SK-N-SH (cell line): ENCODE measurements at regions not wholly inside any gene's neighbourhood (a gene's known extent, or its start where the extent isn't known, plus 50 kb on each side); places are given as distances from the start of the nearest gene placed in this dataset.

Experiments
- CTCF ChIA-PET: fragments of 300-600, 350-600 bp; formaldehyde crosslinking; extraction: SDS; loops from one replicate; lab custom pipeline; 2021; lab: Yijun Ruan, JAX
- POLR2A ChIA-PET: fragments of 350-600 bp; sonication (Branson Sonifier 250); formaldehyde crosslinking; extraction: SDS; loops from one replicate; lab custom pipeline; 2020; ENCODE audit warnings: antibody characterized with exemption, inconsistent platforms; lab: Yijun Ruan, JAX
- DNase-seq: peaks from one replicate; pipeline ENCODE4 v3.0.0; 2012
- H2AFZ ChIP-seq: fragments of 200-600 bp; sonication (generic); 2 replicates; pipeline ENCODE4 v1.8.1; 2016; ENCODE audit warnings: antibody characterized with exemption, mild to moderate bottlenecking, low read depth
- H3F3A ChIP-seq: fragments of 200-600 bp; sonication (generic); replicated peaks from 2 replicates; pipeline ENCODE3; 2016; ENCODE audit warnings: antibody characterized with exemption, mild to moderate bottlenecking; ENCODE audit not compliant: insufficient read depth
- H3K27ac ChIP-seq, 2 experiments: fragments of 200-500 bp in 1 of 2; fragments of 200-600 bp in 1 of 2; sonication (Bioruptor generic) in 1 of 2; sonication (generic), shearing (Covaris generic) in 1 of 2; 2 replicates each; pipeline versions ENCODE4 v1.5.1 to v1.6.1; 2014 to 2016; ENCODE audit warnings: low read depth in 2 of 2, inconsistent platforms in 1 of 2, low read length in 1 of 2, mild to moderate bottlenecking in 1 of 2, mixed read lengths in 1 of 2
- H3K27me3 ChIP-seq: fragments of 200-600 bp; sonication (generic), shearing (Covaris generic); 2 replicates; pipeline ENCODE4 v1.6.1; 2016; ENCODE audit warnings: mixed run types; ENCODE audit not compliant: insufficient read depth
- H3K36me3 ChIP-seq, 2 experiments: fragments of 200-500 bp in 1 of 2; fragments of 200-600 bp in 1 of 2; sonication (Bioruptor generic) in 1 of 2; sonication (generic) in 1 of 2; replicated peaks in 1 of 2; 2 replicates each; pipeline versions ENCODE3 to v1.5.1; 2014 to 2016; ENCODE audit warnings: low read length in 1 of 2, mild to moderate bottlenecking in 1 of 2; ENCODE audit not compliant: insufficient read depth in 2 of 2, control insufficient read depth in 1 of 2
- H3K4me1 ChIP-seq, 2 experiments: fragments of 200-500 bp in 1 of 2; fragments of 200-600 bp in 1 of 2; sonication (Bioruptor generic) in 1 of 2; sonication (generic), shearing (Covaris generic) in 1 of 2; 2 replicates each; pipeline versions ENCODE4 v1.5.1 to v1.6.1; 2014 to 2016; ENCODE audit warnings: low read depth in 1 of 2, low read length in 1 of 2, mixed run types in 1 of 2; ENCODE audit not compliant: insufficient read depth in 2 of 2, control insufficient read depth in 1 of 2
- H3K4me2 ChIP-seq: fragments of 200-600 bp; sonication (generic), shearing (Covaris generic); 2 replicates; pipeline ENCODE4 v1.6.1; 2017; ENCODE audit warnings: mixed run types
- H3K4me3 ChIP-seq, 2 experiments: fragments of 200-500 bp in 1 of 2; fragments of 200-600 bp in 1 of 2; sonication (Bioruptor generic) in 1 of 2; sonication (generic), shearing (Covaris generic) in 1 of 2; 2 replicates each; pipeline versions ENCODE4 v1.5.1 to v1.8.1; 2014 to 2016; ENCODE audit warnings: low read depth in 2 of 2, inconsistent platforms in 1 of 2, low read length in 1 of 2, mild to moderate bottlenecking in 1 of 2, mixed read lengths in 1 of 2, moderate library complexity in 1 of 2
- H3K79me2 ChIP-seq: fragments of 200-600 bp; sonication (generic); 2 replicates; pipeline ENCODE4 v1.8.1; 2017; ENCODE audit warnings: mild to moderate bottlenecking; ENCODE audit not compliant: insufficient read depth
- H3K9ac ChIP-seq: fragments of 200-600 bp; sonication (generic); 2 replicates; pipeline ENCODE4 v1.6.1; 2017; ENCODE audit warnings: mixed run types
- H3K9me2 ChIP-seq: fragments of 200-600 bp; sonication (generic); 2 replicates; pipeline ENCODE4 v1.6.1; 2017; ENCODE audit warnings: mixed run types
- H3K9me3 ChIP-seq: fragments of 200-600 bp; sonication (generic); 2 replicates; pipeline ENCODE4 v1.6.1; 2017; ENCODE audit warnings: mixed run types, mild to moderate bottlenecking, moderate library complexity
- H4K20me1 ChIP-seq: fragments of 200-600 bp; sonication (generic); 2 replicates; pipeline ENCODE4 v1.6.1; 2017; ENCODE audit warnings: mild to moderate bottlenecking, mixed run types; ENCODE audit not compliant: insufficient read depth
- CTCF ChIP-seq: fragments of 200-600 bp; sonication (generic); IDR thresholded peaks from 2 replicates; pipeline ENCODE4 v1.6.1; 2017; ENCODE audit warnings: antibody characterized with exemption, mild to moderate bottlenecking, moderate library complexity
- FOSL2 ChIP-seq: IDR thresholded peaks from 2 replicates; pipeline ENCODE4 v1.4.0; 2012; ENCODE audit warnings: low read depth, mild to moderate bottlenecking, moderate library complexity, borderline replicate concordance
- FOXM1 ChIP-seq: IDR thresholded peaks from 2 replicates; pipeline ENCODE4 v1.4.0; 2012; ENCODE audit warnings: low read depth, mild to moderate bottlenecking
- POLR2AphosphoS5 ChIP-seq: IDR thresholded peaks from 2 replicates; pipeline ENCODE4 v1.6.1; 2012; ENCODE audit warnings: low read depth, low read length
- RAD21 ChIP-seq: IDR thresholded peaks from 2 replicates; pipeline ENCODE4 v1.6.1; 2012; ENCODE audit warnings: mild to moderate bottlenecking, low read length
- RCOR1 ChIP-seq: fragments of 150-350 bp; IDR thresholded peaks from 2 replicates; pipeline ENCODE4 v1.6.1; 2017; ENCODE audit warnings: antibody characterized with exemption, low read length
- SMC3 ChIP-seq: IDR thresholded peaks from 2 replicates; pipeline ENCODE4 v1.6.1; 2012; ENCODE audit warnings: low read depth, low read length, improper control_type of control experiment
- WGBS: methylation state at CpG from one replicate; pipeline ENCODE4 v1.1.6; 2017; ENCODE audit warnings: low lambda C conversion rate; 5-methylcytosine and 5-hydroxymethylcytosine counted together
- TF ChIP-seq, protein P1 (sequence below): fragments of 150-350 bp; IDR thresholded peaks from 2 replicates; pipeline ENCODE4 v1.6.1; 2016; ENCODE audit warnings: mild to moderate bottlenecking, low read depth, low read length
- TF ChIP-seq, protein P2 (sequence below): IDR thresholded peaks from 2 replicates; pipeline ENCODE4 v1.4.0; 2012; ENCODE audit warnings: low read depth

DNA sequence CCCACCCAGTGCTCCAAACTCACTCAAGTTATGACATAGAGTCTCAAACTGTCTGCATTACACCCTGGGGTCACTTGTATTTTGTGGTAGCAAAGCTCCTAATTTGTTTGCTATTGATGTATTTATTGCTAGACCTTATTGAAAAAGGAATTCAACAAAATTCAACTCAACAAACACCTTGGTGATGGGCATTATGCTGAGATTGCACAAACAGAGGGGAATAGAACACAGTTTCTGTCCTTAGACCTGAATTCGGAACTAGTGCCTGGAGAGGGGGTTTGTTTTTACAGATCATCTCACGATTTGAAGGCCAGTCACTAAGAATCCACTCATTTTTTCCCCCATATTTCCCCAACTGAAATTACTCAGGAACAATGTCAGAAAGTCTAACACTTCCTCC lies 53.5 kb upstream of the MAPK4 start:
- CTCF ChIA-PET: interaction anchor here (0.8 to 3.4 kb wide), 5 partner anchors 23 to 314 kb away, joined by 3 to 10 read pairs (median 7); no protein-coding TSS in a partner anchor
- Histone ChIP-seq H3K4me2 (no peak overlapping the region), H3K9ac (no peak overlapping the region), H3K79me2 (no peaks in the 10 kb centered on the region), H3K9me2 (no peaks in the 10 kb centered on the region), H3K27ac (no peak overlapping the region), H3K36me3 (no peaks in the 10 kb centered on the region), H3K4me3 (no peak overlapping the region), H2AFZ (no peak overlapping the region), H3K4me1 (no peaks in the 10 kb centered on the region), H3F3A (no peaks in the 10 kb centered on the region), H3K9me3 (no peaks in the 10 kb centered on the region), H4K20me1 (no peaks in the 10 kb centered on the region), H3K27me3 (no peaks in the 10 kb centered on the region)
- no peak for DNase-seq
- POLR2A ChIA-PET: no interaction called here
- WGBS: 15% methylated on average over 2 of the region's 2 CpGs
- TF ChIP-seq FOSL2 (no peak), FOXM1 (no peak), RCOR1 (no peak), RAD21 (no peak), POLR2AphosphoS5 (no peak)
- TF ChIP-seq, protein P1, sequence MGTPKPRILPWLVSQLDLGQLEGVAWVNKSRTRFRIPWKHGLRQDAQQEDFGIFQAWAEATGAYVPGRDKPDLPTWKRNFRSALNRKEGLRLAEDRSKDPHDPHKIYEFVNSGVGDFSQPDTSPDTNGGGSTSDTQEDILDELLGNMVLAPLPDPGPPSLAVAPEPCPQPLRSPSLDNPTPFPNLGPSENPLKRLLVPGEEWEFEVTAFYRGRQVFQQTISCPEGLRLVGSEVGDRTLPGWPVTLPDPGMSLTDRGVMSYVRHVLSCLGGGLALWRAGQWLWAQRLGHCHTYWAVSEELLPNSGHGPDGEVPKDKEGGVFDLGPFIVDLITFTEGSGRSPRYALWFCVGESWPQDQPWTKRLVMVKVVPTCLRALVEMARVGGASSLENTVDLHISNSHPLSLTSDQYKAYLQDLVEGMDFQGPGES: no peak
- TF ChIP-seq, protein P2, sequence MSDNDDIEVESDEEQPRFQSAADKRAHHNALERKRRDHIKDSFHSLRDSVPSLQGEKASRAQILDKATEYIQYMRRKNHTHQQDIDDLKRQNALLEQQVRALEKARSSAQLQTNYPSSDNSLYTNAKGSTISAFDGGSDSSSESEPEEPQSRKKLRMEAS: no peak

GRCh38 chr18:50507120-50507590 lies 52.7 kb upstream of the MAPK4 start:
- DNase-seq: peak; percentile 61
- H3K9me3 ChIP-seq: no peaks in the 10 kb centered on the region
- no peaks in the 10 kb centered on the region for H3F3A ChIP-seq
- no peaks in the 10 kb centered on the region for H3K9me2 ChIP-seq
- TF ChIP-seq, protein P1: no peak
- TF ChIP-seq RAD21: peak; percentile 86
- peak; percentile 70 for TF ChIP-seq SMC3
- TF ChIP-seq CTCF: peak; percentile 57
- no peaks in the 10 kb centered on the region for H3K27me3 ChIP-seq
- H3K36me3 ChIP-seq: no peaks in the 10 kb centered on the region
- H4K20me1 ChIP-seq: no peaks in the 10 kb centered on the region
- no peak overlapping the region for H3K27ac ChIP-seq
- H3K4me3 ChIP-seq: no peak overlapping the region
- H2AFZ ChIP-seq: no peak overlapping the region
- H3K4me2 ChIP-seq: no peak overlapping the region
- H3K79me2 ChIP-seq: no peaks in the 10 kb centered on the region
- WGBS: 26% methylated on average over 4 of the region's 4 CpGs
- ChIA-PET CTCF (interaction anchor here (0.7 to 3.4 kb wide), 12 partner anchors 11 to 314 kb away, joined by 3 to 10 read pairs (median 5); partner anchors contain the start of gene MAPK4), POLR2A (no interaction called here)
- H3K4me1 ChIP-seq: no peaks in the 10 kb centered on the region
- H3K9ac ChIP-seq: no peak overlapping the region
